ENCODE measurements at regions not wholly inside any gene's neighbourhood (a gene's known extent, or its start where the extent isn't known, plus 50 kb on each side); places are given as distances from the start of the nearest gene placed in this dataset.

DNA sequence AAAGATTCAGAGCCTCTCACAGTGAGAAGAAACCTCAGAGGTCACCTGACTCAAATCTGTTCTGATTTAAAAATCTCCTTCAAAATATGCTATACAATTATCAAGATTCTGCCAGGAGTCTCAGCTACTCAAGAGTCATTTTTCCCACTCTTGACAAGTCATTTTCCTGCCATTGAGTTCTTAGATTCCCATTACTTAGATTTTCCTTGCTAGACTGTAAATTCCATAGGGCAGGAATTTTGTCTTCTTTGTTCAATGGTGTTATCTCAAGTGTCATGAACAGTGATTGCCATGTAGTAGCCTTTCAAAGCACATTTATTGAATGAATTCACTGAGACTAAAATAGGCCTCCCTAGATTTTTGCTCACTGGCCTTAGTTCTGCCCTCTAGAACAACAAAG, 95.9 kb downstream of the PCTP start:
- in situ Hi-C loops (cut with MboI; ENCODE audit: low pct_unique_long_range_greater_than_20kb, low sequenced_read_pairs, unreplicated experiment), result no loop called here
- DNase-seq (ENCODE audit: low spot score), result no peak
- TF ChIP-seq, protein P1, sequence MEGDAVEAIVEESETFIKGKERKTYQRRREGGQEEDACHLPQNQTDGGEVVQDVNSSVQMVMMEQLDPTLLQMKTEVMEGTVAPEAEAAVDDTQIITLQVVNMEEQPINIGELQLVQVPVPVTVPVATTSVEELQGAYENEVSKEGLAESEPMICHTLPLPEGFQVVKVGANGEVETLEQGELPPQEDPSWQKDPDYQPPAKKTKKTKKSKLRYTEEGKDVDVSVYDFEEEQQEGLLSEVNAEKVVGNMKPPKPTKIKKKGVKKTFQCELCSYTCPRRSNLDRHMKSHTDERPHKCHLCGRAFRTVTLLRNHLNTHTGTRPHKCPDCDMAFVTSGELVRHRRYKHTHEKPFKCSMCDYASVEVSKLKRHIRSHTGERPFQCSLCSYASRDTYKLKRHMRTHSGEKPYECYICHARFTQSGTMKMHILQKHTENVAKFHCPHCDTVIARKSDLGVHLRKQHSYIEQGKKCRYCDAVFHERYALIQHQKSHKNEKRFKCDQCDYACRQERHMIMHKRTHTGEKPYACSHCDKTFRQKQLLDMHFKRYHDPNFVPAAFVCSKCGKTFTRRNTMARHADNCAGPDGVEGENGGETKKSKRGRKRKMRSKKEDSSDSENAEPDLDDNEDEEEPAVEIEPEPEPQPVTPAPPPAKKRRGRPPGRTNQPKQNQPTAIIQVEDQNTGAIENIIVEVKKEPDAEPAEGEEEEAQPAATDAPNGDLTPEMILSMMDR (IDR thresholded peaks at IDR 0.05; ENCODE audit: extremely low read depth, insufficient read depth, missing control alignments), result no peak

DNA sequence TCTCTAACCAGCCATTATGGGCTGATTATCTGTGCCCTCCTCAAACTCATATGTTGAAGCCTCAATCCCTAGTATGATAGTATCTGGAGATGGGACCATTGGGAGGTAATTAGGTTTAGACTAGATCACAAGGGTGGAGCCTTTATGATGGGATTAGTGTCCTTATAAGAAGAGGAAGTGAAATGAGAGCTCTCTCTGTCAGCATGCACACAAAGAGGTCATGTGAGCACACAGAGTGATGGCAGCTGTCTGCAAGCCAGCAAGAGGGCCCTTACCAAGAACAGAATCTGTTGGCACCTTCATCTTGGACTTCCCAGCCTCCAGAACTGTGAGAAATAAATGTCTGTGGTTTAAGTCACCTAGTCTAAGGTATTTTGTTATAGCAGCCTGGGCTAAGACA, 101.9 kb downstream of the PCTP start:
- DNase-seq (ENCODE audit: low spot score), result no peak
- TF ChIP-seq, protein P1 (IDR thresholded peaks at IDR 0.05; ENCODE audit: extremely low read depth, insufficient read depth, missing control alignments), result no peak
- in situ Hi-C loops (cut with MboI; ENCODE audit: low pct_unique_long_range_greater_than_20kb, low sequenced_read_pairs, unreplicated experiment), result no loop called here

DNA sequence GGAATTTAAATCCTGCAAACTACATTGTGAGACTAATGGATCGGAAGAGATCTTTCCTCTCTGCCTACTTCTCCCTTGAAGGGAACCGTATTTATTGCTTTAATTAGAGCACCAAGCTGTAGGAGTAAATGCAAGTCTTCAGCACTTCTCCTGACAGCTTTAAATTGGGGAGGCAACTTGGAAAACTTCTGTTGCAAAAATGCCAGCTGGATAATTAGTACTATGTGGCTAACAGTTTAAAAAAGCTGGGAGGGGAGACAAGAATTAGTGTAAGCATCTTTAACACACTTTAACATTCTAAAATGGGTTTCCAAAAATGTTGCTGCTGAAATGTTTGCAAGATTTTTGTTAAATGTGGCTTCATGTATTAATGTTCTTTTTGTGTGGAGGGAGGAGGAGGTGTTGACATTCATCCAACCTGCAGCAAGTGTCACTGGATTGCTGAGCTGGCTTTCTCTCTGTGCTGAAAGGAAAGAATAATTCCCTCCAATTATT, 108.5 kb downstream of the PCTP start:
- in situ Hi-C loops (cut with MboI; ENCODE audit: low pct_unique_long_range_greater_than_20kb, low sequenced_read_pairs, unreplicated experiment), result no loop called here
- no peak for DNase-seq (ENCODE audit: low spot score)
- TF ChIP-seq, protein P1 (IDR thresholded peaks at IDR 0.05; ENCODE audit: extremely low read depth, insufficient read depth, missing control alignments), result no peak

DNA sequence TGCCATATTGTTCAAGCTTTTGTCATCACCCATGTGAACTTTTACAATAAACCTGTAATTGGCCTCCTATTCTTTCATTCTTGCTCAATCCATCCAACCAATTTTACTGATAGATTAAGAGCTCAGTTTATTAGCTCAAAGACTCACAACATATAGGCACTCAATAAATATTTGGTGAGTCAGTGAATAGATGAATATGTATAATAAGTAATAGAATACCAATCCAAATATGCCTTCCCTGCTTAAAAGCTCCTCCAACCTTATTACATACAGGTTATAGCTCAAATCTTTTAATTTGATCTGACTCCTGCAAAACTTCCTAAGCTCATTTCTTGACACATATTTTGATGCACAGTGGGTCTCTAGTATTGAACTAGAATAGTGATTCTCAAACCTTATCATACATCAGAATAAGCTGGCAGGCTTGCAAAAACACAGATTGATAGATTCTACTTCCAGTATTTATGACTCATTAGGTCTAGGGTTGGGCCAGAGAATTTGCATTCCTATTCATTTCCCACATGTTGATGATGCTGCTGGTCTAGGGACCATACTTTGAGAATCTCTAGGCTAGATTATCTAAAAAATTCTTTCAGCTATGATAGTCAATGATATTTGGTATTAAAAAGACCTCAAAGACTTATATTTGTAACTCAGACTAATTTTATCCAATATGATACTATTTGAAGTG, 114.4 kb downstream of the PCTP start:
- DNase-seq (ENCODE audit: low spot score), result no peak
- TF ChIP-seq, protein P1 (IDR thresholded peaks at IDR 0.05; ENCODE audit: extremely low read depth, insufficient read depth, missing control alignments), result no peak
- in situ Hi-C loops (cut with MboI; ENCODE audit: low pct_unique_long_range_greater_than_20kb, low sequenced_read_pairs, unreplicated experiment), result no loop called here

DNA sequence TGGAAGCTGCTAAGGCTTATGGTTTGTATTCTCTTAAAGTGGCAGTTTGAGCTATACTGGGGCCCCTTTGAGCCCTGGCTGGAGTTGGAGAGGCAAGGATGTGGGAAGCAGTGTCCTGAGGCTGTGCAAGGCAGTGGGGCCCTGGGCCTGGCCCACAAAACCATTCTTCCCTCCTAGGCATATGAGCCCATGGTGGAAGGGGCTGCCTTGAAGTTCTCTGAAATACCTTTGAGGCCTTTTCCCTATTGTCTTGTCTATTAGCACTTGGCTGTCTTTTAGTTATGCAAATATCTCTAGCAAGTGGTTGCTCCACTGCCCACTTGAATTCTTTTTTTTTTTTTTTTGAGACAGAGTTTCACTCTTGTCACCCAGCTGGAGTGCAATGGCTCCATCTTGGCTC, 119.2 kb downstream of the PCTP start:
- DNase-seq (ENCODE audit: low spot score), result no peak
- in situ Hi-C loops (cut with MboI; ENCODE audit: low pct_unique_long_range_greater_than_20kb, low sequenced_read_pairs, unreplicated experiment), result no loop called here
- TF ChIP-seq, protein P1 (IDR thresholded peaks at IDR 0.05; ENCODE audit: extremely low read depth, insufficient read depth, missing control alignments), result no peak

DNA sequence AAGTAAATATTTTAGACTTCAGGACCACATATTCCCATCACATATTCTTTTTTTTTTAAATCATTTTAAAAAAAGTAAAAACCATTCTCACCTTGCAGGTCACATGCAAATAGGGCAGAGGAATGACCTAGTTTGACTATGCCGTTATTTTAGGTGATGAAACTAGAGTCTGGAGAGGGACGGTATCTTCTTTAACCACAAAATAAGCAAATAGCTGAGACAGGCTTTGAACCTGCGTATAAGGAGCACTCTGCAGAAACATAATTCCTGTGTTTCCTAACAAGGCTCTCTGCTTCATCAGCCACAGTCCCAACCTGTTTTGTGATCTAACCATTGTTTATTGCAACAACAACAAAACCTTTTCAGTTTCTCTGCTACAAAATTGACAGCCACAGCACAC, 121.5 kb downstream of the PCTP start:
- TF ChIP-seq, protein P1 (IDR thresholded peaks at IDR 0.05; ENCODE audit: extremely low read depth, insufficient read depth, missing control alignments), result no peak
- in situ Hi-C loops (cut with MboI; ENCODE audit: low pct_unique_long_range_greater_than_20kb, low sequenced_read_pairs, unreplicated experiment), result no loop called here
- DNase-seq (ENCODE audit: low spot score), result no peak
